ENCODE measurements at regions not wholly inside any gene's neighbourhood (a gene's known extent, or its start where the extent isn't known, plus 50 kb on each side); places are given as distances from the start of the nearest gene placed in this dataset.
"Not testable (repeated sequence)": the region's sequence is repeated elsewhere in the genome, so short reads cannot be mapped to it uniquely, and the experiment has no call there.

DNA sequence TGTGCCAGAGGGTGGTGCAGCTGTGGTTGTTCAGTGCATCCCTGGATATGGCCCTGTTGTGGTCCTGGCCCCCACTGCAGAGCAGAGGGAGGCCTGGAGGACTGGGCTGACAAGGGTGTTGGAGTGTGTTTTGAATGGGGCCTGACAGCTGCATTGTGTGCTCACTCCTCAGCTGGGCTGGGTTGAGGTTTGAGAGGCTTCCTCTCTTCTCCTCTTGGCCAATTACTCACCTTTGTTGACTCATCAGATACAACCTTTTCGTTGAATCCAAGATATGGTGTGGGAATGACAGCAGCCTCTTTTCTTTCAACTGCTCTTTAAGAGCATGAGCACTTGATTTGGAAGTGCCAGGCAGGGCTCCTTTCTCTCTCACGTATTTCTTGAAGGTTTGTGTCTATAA is 228.5 kb upstream of the COBL start:
- FAIRE-seq: no peak

DNA sequence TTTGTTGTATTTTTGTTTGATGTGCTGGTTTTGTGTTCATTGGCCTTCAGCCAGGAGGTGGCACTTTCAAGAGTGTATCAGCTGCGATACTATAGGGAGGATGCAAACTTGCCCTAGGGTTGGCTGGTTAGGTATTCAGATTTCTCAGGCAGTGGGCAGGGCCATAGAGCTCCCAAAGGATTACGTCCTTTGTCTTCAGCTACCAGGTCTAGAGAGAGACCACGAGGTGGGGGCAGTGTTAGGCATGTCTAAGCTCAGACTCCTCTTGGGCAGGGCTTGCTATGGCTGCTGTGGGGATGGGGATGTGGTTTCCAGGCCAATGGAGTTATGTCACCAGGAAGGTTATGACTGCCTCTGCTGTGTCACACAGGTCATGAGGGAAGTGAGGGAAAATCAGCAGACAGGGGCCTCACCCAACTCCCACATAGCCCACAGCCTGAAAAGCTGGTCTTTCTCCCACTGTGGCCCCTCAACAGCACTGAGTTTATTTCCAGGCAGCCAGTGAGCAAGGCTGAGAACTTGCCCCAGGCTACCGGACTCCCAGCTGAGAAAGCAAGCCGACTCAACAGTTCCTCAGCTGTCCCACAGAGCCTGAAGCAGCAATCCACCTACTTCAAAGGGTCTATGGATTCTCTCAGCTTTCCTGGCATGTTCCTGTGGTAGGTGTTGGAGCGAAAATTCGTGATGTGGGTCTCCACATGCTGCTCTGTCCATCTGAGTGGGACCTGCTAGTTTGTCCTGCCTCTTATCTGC is 227.4 kb upstream of the COBL start:
- no peak for FAIRE-seq
- no peak for DNase-seq (ENCODE audit: insufficient read length, low spot score)
- TF ChIP-seq TAF1 (IDR thresholded peaks at IDR 0.05; ENCODE audit: low read depth, low read length): no peak
- TF ChIP-seq POU2F2 (IDR thresholded peaks at IDR 0.05; ENCODE audit: low read depth, low read length): no peak
- no peak for TF ChIP-seq POLR2A (IDR thresholded peaks at IDR 0.05; ENCODE audit: low read depth, low read length)
- no peak for TF ChIP-seq PAX5 (IDR thresholded peaks at IDR 0.05; ENCODE audit: insufficient read depth, low read length, severe bottlenecking)
- no peak for TF ChIP-seq POLR2AphosphoS5 (IDR thresholded peaks at IDR 0.05; ENCODE audit: low read depth, low read length)
- no peak for TF ChIP-seq SPI1 (IDR thresholded peaks at IDR 0.05; ENCODE audit: low read depth, low read length)

More for the DNA sequence above, 228.5 kb upstream of the COBL start:
- TF ChIP-seq SPI1 (IDR thresholded peaks at IDR 0.05; ENCODE audit: low read depth, low read length) (no peak), POLR2AphosphoS5 (IDR thresholded peaks at IDR 0.05; ENCODE audit: low read depth, low read length) (no peak), POU2F2 (IDR thresholded peaks at IDR 0.05; ENCODE audit: low read depth, low read length) (no peak), PAX5 (IDR thresholded peaks at IDR 0.05; ENCODE audit: insufficient read depth, low read length, severe bottlenecking) (no peak), POLR2A (IDR thresholded peaks at IDR 0.05; ENCODE audit: low read depth, low read length) (no peak), TAF1 (IDR thresholded peaks at IDR 0.05; ENCODE audit: low read depth, low read length) (no peak)
- DNase-seq (ENCODE audit: insufficient read length, low spot score): no peak

DNA sequence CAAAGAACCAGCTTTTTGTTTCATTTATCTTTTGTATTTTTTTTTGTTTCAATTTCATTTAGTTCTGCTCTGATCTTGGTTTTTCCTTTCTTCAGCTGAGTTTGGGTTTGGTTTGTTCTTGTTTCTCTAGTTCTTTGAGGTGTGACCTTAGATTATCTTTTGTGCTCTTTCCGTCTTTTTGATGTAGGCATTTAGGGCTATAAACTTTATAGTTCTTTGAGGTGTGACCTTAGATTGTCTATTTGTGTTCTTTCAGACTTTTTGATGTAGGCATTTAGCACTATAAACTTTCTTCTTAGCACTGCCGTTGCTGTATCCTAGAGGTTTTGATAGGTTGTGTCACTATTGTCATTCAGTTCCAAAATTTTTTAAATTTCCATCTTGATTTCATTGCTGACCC is 224.3 kb upstream of the COBL start:
- not testable (repeated sequence) for DNase-seq (ENCODE audit: insufficient read length, low spot score); FAIRE-seq

DNA sequence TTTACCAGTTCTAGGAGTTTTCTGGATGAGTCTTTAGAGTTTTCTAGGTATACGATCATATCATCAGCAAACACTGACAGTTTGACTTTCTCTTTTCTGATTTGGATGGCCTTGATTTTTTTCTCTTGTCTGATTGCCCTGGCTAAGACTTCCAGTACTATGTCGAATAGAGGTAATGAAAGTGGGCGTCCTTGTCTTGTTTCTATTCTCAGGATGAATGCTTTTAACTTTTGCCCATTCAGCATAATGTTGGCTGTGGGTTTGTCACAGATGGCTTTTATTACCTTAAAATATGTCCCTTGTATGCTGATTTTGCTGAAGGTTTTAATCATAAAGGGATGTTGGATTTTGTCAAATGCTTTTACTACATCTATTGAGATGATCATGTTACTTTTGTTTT is 223.2 kb upstream of the COBL start:
- DNase-seq (ENCODE audit: insufficient read length, low spot score): no peak
- no peak for FAIRE-seq
- TF ChIP-seq POU2F2 (IDR thresholded peaks at IDR 0.05; ENCODE audit: low read depth, low read length) (no peak), TAF1 (IDR thresholded peaks at IDR 0.05; ENCODE audit: low read depth, low read length) (no peak), SPI1 (IDR thresholded peaks at IDR 0.05; ENCODE audit: low read depth, low read length) (no peak), PAX5 (IDR thresholded peaks at IDR 0.05; ENCODE audit: insufficient read depth, low read length, severe bottlenecking) (no peak), POLR2A (IDR thresholded peaks at IDR 0.05; ENCODE audit: low read depth, low read length) (no peak), POLR2AphosphoS5 (IDR thresholded peaks at IDR 0.05; ENCODE audit: low read depth, low read length) (no peak)

DNA sequence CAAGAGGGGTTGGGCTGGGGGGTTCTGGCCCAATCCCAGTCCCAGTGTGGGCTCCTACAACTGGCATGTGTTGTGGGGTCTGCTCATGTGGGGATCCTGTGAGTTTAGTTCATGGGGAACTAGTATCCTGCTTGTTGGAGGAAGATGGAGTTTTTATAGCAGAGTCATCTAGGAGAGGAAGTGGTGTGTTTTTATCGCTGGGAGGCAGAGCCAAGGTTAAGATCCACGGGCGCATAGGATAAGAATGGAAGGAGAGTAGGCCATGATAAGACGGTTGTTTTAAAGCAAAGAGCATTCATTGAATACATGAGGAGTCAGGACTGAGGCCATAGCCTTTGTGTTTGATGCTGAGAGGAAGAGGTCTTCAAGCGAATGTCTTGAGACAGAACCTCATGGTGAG is 211.6 kb upstream of the COBL start:
- no peak for DNase-seq (ENCODE audit: insufficient read length, low spot score)
- no peak for FAIRE-seq
- TF ChIP-seq POLR2AphosphoS5 (IDR thresholded peaks at IDR 0.05; ENCODE audit: low read depth, low read length) (no peak), TAF1 (IDR thresholded peaks at IDR 0.05; ENCODE audit: low read depth, low read length) (no peak), POU2F2 (IDR thresholded peaks at IDR 0.05; ENCODE audit: low read depth, low read length) (no peak), PAX5 (IDR thresholded peaks at IDR 0.05; ENCODE audit: insufficient read depth, low read length, severe bottlenecking) (no peak), POLR2A (IDR thresholded peaks at IDR 0.05; ENCODE audit: low read depth, low read length) (no peak)

DNA sequence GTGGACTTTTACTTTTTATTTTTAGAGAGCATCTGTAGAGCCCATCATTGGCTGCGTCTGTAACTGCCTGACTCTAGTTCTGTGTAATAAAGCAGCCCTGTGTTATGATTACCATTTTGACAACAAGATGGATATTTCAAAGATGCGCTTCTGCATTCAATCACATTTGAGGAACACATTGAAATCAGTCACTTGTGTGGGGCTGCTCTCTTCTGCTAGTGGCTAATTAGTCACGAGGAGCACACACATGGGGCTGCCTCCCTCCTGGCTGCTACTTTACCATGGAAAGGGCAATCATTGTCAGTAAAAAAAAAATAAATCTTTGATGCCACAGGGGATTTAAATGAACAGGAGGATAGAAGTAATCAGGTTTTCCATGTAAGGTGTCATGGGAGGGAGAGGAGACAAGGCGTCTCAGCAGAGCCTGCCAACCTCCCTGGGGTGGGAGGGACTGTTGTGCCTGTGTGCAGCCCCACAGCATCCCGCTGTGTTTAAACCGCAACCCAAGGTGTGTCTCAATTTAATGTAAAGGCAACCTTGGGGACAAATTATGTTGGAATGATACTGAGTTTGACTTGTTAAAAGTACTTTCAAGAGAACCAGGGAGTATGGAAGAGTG is 205.2 kb upstream of the COBL start:
- FAIRE-seq (no peak), DNase-seq (ENCODE audit: insufficient read length, low spot score) (no peak)
- TF ChIP-seq TAF1 (IDR thresholded peaks at IDR 0.05; ENCODE audit: low read depth, low read length) (no peak), POLR2A (IDR thresholded peaks at IDR 0.05; ENCODE audit: low read depth, low read length) (no peak), PAX5 (IDR thresholded peaks at IDR 0.05; ENCODE audit: insufficient read depth, low read length, severe bottlenecking) (no peak), SPI1 (IDR thresholded peaks at IDR 0.05; ENCODE audit: low read depth, low read length) (no peak), POU2F2 (IDR thresholded peaks at IDR 0.05; ENCODE audit: low read depth, low read length) (no peak), POLR2AphosphoS5 (IDR thresholded peaks at IDR 0.05; ENCODE audit: low read depth, low read length) (no peak)

DNA sequence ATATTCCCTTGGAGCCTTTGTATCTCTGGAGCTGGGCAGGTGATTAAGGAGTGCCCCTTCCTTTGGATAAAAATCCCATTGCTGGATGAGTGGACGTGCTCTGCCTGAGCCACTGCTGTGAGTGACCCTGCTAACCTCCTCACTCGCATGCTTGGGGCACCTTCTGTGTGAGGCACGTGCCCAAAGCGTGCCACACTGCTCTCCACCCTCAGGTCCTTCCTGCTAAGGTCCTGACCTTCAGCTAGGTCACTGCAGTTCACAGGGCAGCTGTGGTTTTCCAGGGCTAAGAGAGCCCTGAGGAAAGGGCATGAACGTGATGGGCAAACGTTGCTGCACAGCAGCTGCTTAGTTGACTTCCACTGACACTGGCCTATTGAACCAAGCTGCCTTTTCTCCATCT is 204.4 kb upstream of the COBL start:
- TF ChIP-seq POLR2AphosphoS5 (IDR thresholded peaks at IDR 0.05; ENCODE audit: low read depth, low read length) (no peak), SPI1 (IDR thresholded peaks at IDR 0.05; ENCODE audit: low read depth, low read length) (no peak), PAX5 (IDR thresholded peaks at IDR 0.05; ENCODE audit: insufficient read depth, low read length, severe bottlenecking) (no peak), POLR2A (IDR thresholded peaks at IDR 0.05; ENCODE audit: low read depth, low read length) (no peak), TAF1 (IDR thresholded peaks at IDR 0.05; ENCODE audit: low read depth, low read length) (no peak), POU2F2 (IDR thresholded peaks at IDR 0.05; ENCODE audit: low read depth, low read length) (no peak)
- FAIRE-seq: no peak
- DNase-seq (ENCODE audit: insufficient read length, low spot score): no peak

DNA sequence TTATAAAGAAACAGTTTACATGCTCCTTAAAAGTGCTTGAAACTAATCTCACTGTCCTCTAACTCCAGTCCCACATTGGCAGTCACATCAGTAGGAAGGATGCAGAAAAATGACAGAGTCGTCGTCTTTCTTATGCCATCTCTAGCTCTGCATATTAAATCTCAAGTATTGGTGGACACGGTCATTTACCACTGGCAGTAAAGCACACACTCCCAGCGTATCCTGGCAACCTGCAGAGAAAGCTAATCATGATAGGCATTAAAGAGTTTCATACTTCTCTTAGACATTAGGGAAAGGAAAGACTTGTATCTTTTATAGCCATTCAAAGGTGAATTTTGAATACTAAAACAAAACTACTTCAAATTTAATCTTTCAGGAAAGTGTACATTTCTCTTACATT is 202.0 kb upstream of the COBL start:
- DNase-seq (ENCODE audit: insufficient read length, low spot score) (no peak), FAIRE-seq (no peak)
- TF ChIP-seq TAF1 (IDR thresholded peaks at IDR 0.05; ENCODE audit: low read depth, low read length): no peak
- no peak for TF ChIP-seq PAX5 (IDR thresholded peaks at IDR 0.05; ENCODE audit: insufficient read depth, low read length, severe bottlenecking)
- TF ChIP-seq POLR2AphosphoS5 (IDR thresholded peaks at IDR 0.05; ENCODE audit: low read depth, low read length): no peak
- no peak for TF ChIP-seq POU2F2 (IDR thresholded peaks at IDR 0.05; ENCODE audit: low read depth, low read length)
- no peak for TF ChIP-seq POLR2A (IDR thresholded peaks at IDR 0.05; ENCODE audit: low read depth, low read length)
- TF ChIP-seq SPI1 (IDR thresholded peaks at IDR 0.05; ENCODE audit: low read depth, low read length): no peak

DNA sequence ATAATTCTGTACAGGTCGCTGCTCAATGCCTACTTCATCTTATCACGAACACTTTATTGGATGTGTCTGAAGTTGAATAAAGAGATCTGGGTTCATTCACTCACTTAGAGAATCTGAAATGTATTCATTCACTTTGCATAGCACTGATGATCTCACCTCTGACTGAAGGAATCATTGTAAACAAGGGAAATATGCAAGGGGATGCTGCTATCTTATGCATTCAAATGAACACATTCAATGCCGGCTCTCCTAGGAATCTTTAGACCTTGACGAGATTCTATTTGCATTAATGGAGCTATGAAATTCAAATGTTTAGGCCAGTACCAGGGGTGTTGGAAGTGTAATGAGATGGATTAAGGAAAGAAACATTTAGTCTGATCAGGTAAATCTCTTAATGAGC is 200.6 kb upstream of the COBL start:
- DNase-seq (ENCODE audit: insufficient read length, low spot score): no peak
- TF ChIP-seq POLR2A (IDR thresholded peaks at IDR 0.05; ENCODE audit: low read depth, low read length) (no peak), PAX5 (IDR thresholded peaks at IDR 0.05; ENCODE audit: insufficient read depth, low read length, severe bottlenecking) (no peak), POU2F2 (IDR thresholded peaks at IDR 0.05; ENCODE audit: low read depth, low read length) (no peak), POLR2AphosphoS5 (IDR thresholded peaks at IDR 0.05; ENCODE audit: low read depth, low read length) (no peak), TAF1 (IDR thresholded peaks at IDR 0.05; ENCODE audit: low read depth, low read length) (no peak), SPI1 (IDR thresholded peaks at IDR 0.05; ENCODE audit: low read depth, low read length) (no peak)
- FAIRE-seq: no peak

DNA sequence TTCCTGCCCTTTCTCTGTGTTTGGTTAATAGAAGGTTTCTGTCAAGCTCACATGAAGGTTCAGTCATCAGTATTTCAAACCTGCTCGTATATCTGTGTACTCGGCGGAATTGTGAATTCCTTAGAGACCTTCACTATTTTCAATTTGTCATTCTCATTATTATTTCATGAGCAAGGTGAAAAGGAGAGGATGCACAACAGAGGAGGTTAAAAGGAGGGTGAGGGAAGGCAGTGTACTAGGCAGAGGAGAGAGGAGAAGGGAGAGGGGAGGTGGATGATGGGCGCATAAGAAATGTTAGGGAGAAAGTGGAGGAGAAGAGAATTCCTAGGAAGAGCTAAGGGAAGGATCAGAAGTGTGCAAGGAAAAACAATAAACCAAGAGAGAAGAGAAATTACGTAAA is 185.0 kb upstream of the COBL start:
- TF ChIP-seq POLR2AphosphoS5 (IDR thresholded peaks at IDR 0.05; ENCODE audit: low read depth, low read length) (no peak), POU2F2 (IDR thresholded peaks at IDR 0.05; ENCODE audit: low read depth, low read length) (no peak), TAF1 (IDR thresholded peaks at IDR 0.05; ENCODE audit: low read depth, low read length) (no peak), PAX5 (IDR thresholded peaks at IDR 0.05; ENCODE audit: insufficient read depth, low read length, severe bottlenecking) (no peak), SPI1 (IDR thresholded peaks at IDR 0.05; ENCODE audit: low read depth, low read length) (no peak), POLR2A (IDR thresholded peaks at IDR 0.05; ENCODE audit: low read depth, low read length) (no peak)
- DNase-seq (ENCODE audit: insufficient read length, low spot score) (no peak), FAIRE-seq (no peak)
